ENCODE measurements at regions not wholly inside any gene's neighbourhood (a gene's known extent, or its start where the extent isn't known, plus 50 kb on each side); places are given as distances from the start of the nearest gene placed in this dataset.

DNA sequence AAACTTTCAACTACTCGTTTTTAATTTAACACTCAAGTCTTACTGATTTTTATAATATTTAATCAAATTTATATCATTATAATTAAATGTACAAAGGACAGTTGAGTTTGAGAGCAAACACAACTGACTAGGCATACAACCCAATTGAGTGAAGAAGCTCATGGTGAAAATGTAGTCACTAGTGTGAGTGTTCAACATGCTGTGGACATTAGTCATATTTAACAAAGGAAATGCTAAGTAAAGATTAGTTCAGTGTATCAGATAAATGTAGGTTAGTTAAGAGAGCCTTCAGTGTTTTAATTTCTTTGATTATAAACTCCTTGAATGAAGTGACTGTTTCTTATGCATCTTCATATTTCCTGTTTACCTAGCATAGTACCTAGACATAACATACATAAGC lies 444.2 kb upstream of the GOLIM4 start:
- WGBS, 2 donors: 85 to 86% methylated on average over 1 of the region's 1 CpG
- no peak for DNase-seq (ENCODE audit: low spot score in 2 of 2)
- no peak overlapping the region for H3K4me3 ChIP-seq (ENCODE audit: low read depth, poor library complexity, severe bottlenecking)
- intact Hi-C loops (cut with DNase I; ENCODE audit: low total_unique reads): no loop called here
- TF ChIP-seq POLR2A (IDR thresholded peaks at IDR 0.05): no peak
- TF ChIP-seq, protein P1, sequence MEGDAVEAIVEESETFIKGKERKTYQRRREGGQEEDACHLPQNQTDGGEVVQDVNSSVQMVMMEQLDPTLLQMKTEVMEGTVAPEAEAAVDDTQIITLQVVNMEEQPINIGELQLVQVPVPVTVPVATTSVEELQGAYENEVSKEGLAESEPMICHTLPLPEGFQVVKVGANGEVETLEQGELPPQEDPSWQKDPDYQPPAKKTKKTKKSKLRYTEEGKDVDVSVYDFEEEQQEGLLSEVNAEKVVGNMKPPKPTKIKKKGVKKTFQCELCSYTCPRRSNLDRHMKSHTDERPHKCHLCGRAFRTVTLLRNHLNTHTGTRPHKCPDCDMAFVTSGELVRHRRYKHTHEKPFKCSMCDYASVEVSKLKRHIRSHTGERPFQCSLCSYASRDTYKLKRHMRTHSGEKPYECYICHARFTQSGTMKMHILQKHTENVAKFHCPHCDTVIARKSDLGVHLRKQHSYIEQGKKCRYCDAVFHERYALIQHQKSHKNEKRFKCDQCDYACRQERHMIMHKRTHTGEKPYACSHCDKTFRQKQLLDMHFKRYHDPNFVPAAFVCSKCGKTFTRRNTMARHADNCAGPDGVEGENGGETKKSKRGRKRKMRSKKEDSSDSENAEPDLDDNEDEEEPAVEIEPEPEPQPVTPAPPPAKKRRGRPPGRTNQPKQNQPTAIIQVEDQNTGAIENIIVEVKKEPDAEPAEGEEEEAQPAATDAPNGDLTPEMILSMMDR (IDR thresholded peaks at IDR 0.05): no peak

DNA sequence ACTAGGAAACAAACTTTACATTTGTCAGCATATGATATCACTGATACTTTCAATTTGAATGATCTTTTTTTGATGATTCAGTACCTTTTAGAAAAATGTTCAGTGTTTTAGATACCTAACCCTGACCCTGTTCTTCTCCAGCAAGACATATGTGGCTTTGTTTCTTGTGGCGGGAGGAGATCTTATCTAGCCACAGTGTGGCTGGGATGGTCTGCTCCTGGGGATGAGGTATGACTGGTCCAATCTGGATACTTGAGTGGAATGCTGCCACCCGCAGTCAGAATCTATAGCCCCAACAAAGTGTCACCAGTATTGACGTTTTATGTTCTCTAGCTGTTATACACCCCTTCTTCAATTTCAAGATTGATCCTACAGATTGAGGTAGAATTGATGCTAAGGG lies 439.0 kb upstream of the GOLIM4 start:
- H3K4me3 ChIP-seq (ENCODE audit: low read depth, poor library complexity, severe bottlenecking): no peak overlapping the region
- WGBS, 2 donors: 67 to 75% methylated on average over 3 of the region's 3 CpGs
- DNase-seq (ENCODE audit: low spot score in 2 of 2): no peak
- intact Hi-C loops (cut with DNase I; ENCODE audit: low total_unique reads): no loop called here
- TF ChIP-seq, protein P1 (IDR thresholded peaks at IDR 0.05): no peak
- TF ChIP-seq POLR2A (IDR thresholded peaks at IDR 0.05): no peak

DNA sequence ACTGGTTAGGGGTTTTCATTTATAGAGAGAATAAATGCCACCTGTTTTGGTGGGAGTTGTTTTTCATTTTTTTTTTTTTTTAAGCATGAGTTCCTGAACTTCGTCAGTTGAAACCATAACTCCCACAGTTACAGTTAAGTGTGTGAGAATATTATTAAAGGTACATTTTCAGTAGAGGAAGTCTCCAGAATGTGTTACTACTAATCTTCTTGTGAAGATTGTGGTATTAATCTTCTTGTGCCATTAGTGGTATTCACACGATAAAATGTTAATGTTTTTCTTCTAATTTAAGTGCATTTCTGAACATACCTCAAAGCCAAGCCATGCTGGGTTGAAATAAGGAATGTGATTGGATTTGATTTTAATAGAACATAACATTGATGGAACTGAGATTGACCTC lies 437.9 kb upstream of the GOLIM4 start:
- H3K4me3 ChIP-seq (ENCODE audit: low read depth, poor library complexity, severe bottlenecking): no peak overlapping the region
- intact Hi-C loops (cut with DNase I; ENCODE audit: low total_unique reads): no loop called here
- 68 to 71% methylated on average over 2 of the region's 2 CpGs for WGBS, 2 donors
- TF ChIP-seq, protein P1 (IDR thresholded peaks at IDR 0.05): no peak
- TF ChIP-seq POLR2A (IDR thresholded peaks at IDR 0.05): no peak
- no peak for DNase-seq (ENCODE audit: low spot score in 2 of 2)

DNA sequence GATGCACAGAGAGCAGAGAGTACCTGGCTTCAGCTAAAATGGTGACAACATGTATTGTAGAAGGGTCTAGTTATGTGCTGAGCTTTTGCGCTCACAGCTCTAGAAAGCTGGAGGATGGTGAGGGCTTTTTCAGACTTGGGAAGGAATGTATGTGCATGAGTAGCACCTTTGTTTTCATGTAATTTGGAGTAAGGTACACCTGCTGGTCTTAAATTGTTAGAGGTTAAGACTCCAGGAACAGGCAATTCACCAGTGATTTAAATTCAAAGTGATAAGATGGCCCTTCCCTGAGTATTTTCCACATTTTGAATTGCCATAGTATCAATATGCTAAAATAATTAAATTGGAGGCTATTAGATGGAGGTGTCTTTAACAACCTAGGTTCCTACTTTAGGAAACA lies 436.4 kb upstream of the GOLIM4 start:
- intact Hi-C loops (cut with DNase I; ENCODE audit: low total_unique reads): no loop called here
- no peak overlapping the region for H3K4me3 ChIP-seq (ENCODE audit: low read depth, poor library complexity, severe bottlenecking)
- no peak for DNase-seq (ENCODE audit: low spot score in 2 of 2)
- WGBS, 2 donors: 92 to 95% methylated on average over 1 of the region's 1 CpG
- TF ChIP-seq, protein P1 (IDR thresholded peaks at IDR 0.05): no peak
- no peak for TF ChIP-seq POLR2A (IDR thresholded peaks at IDR 0.05)

DNA sequence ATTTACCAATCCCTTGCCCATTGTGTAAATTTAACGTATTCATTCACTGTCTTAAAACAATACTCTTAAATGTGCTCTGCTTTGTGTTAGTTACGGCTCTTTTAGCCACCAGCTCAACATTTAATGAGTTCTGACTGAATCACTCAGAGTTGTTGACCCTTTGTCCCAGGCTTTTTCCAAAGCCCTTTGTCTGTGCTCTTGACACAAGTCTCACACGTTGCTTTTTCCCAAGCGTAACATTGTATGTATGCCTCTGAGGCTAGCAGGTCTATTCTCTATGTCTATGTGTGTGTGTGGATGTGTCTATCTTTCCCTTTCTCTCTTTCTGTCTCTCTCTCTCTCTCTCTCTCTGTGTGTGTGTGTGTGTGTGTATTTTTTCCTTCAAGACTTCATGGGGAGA lies 435.4 kb upstream of the GOLIM4 start:
- H3K4me3 ChIP-seq (ENCODE audit: low read depth, poor library complexity, severe bottlenecking): no peak overlapping the region
- no peak for DNase-seq (ENCODE audit: low spot score in 2 of 2)
- TF ChIP-seq, protein P1 (IDR thresholded peaks at IDR 0.05): no peak
- no peak for TF ChIP-seq POLR2A (IDR thresholded peaks at IDR 0.05)
- intact Hi-C loops (cut with DNase I; ENCODE audit: low total_unique reads): no loop called here
- WGBS, 2 donors: 76 to 80% methylated on average over 4 of the region's 4 CpGs

DNA sequence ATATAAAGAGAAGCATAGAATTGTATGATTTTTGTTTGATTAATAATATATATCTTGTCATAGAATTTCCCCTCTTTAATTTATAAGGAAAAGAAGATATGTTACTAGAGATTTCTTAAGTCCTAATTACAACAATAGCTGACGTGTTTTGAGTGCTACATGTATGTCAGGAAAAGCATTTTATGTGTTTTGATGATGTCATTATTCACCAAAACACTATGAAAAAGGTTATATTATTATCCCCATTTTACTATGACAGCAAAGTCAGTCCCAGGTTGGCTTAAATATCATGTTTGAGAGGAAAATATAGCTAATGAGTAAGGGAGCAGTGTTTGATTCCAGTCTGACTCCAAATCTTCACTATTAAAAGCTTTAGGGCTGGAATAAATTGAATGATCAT lies 428.4 kb upstream of the GOLIM4 start:
- 72 to 77% methylated on average over 1 of the region's 1 CpG for WGBS, 2 donors
- DNase-seq (ENCODE audit: low spot score in 2 of 2): no peak
- intact Hi-C loops (cut with DNase I; ENCODE audit: low total_unique reads): no loop called here
- TF ChIP-seq POLR2A (IDR thresholded peaks at IDR 0.05): no peak
- TF ChIP-seq, protein P1 (IDR thresholded peaks at IDR 0.05): no peak
- no peak overlapping the region for H3K4me3 ChIP-seq (ENCODE audit: low read depth, poor library complexity, severe bottlenecking)
